ENCODE measurements at regions not wholly inside any gene's neighbourhood (a gene's known extent, or its start where the extent isn't known, plus 50 kb on each side); places are given as distances from the start of the nearest gene placed in this dataset.

GRCh38 chr5:147963948-147964693, 57.8 kb upstream of the C5orf46 start:
- H3K4me3 ChIP-seq (ENCODE audit: low read length in 2 of 2): no peak overlapping the region
- ChIA-PET CTCF (ENCODE audit: partially characterized antibody) (no interaction called here), POLR2A (ENCODE audit: partially characterized antibody) (no interaction called here)
- Mint-ChIP-seq H3K27me3 (no peaks in the 10 kb centered on the region), H3K27ac (no peak overlapping the region), H3K9me3 (peaks cover 0 to 7% (median 1%) of the 10 kb centered on the region in 8 donors), H3K36me3 (no peaks in the 10 kb centered on the region), H3K4me3 (no peak overlapping the region), H3K4me1 (no peaks in the 10 kb centered on the region)
- H3K4me1 ChIP-seq (ENCODE audit: insufficient read depth, low read length): no peaks in the 10 kb centered on the region
- no peaks in the 10 kb centered on the region for H3K9me3 ChIP-seq (ENCODE audit: control insufficient read depth in 1 of 2, low read length in 2 of 2)
- intact Hi-C loops (cut with micrococcal nuclease): no loop called here
- H3K27me3 ChIP-seq (ENCODE audit: insufficient read depth, low read length): no peaks in the 10 kb centered on the region
- no peaks in the 10 kb centered on the region for H3K36me3 ChIP-seq (ENCODE audit: insufficient read depth, low read length)
- no peak overlapping the region for H3K27ac ChIP-seq (ENCODE audit: low read depth, low read length)
- DNase-seq: no peak

- H3K4me1 ChIP-seq (ENCODE audit: insufficient read depth, low read length): no peaks in the 10 kb centered on the region
- CTCF ChIA-PET (ENCODE audit: partially characterized antibody): no interaction called here
- Mint-ChIP-seq H3K27ac (no peak overlapping the region), H3K4me3 (no peak overlapping the region), H3K36me3 (no peaks in the 10 kb centered on the region), H3K27me3 (no peaks in the 10 kb centered on the region), H3K9me3 (peaks cover 0 to 7% (median 1%) of the 10 kb centered on the region in 8 donors), H3K4me1 (no peaks in the 10 kb centered on the region)
- intact Hi-C loops (cut with micrococcal nuclease): no loop called here
- POLR2A ChIA-PET (ENCODE audit: partially characterized antibody): no interaction called here
- no peaks in the 10 kb centered on the region for H3K9me3 ChIP-seq (ENCODE audit: control insufficient read depth in 1 of 2, low read length in 2 of 2)
- no peak overlapping the region for H3K4me3 ChIP-seq (ENCODE audit: low read length in 2 of 2)
- no peaks in the 10 kb centered on the region for H3K27me3 ChIP-seq (ENCODE audit: insufficient read depth, low read length)
- no peak overlapping the region for H3K27ac ChIP-seq (ENCODE audit: low read depth, low read length)
- H3K36me3 ChIP-seq (ENCODE audit: insufficient read depth, low read length): no peaks in the 10 kb centered on the region
- DNase-seq: no peak
These were observed 57.1 kb upstream of the C5orf46 start for GRCh38 chr5:147963436-147963835.

GRCh38 chr5:147961208-147961749, 54.9 kb upstream of the C5orf46 start:
- no peak overlapping the region for H3K27ac ChIP-seq (ENCODE audit: low read depth, low read length)
- CTCF ChIA-PET (ENCODE audit: partially characterized antibody): no interaction called here
- intact Hi-C loops (cut with micrococcal nuclease): no loop called here
- H3K4me1 Mint-ChIP-seq: no peaks in the 10 kb centered on the region
- no peaks in the 10 kb centered on the region for H3K9me3 ChIP-seq (ENCODE audit: control insufficient read depth in 1 of 2, low read length in 2 of 2)
- H3K4me3 Mint-ChIP-seq: no peak overlapping the region
- DNase-seq: no peak
- no peak overlapping the region for H3K27ac Mint-ChIP-seq
- H3K36me3 ChIP-seq (ENCODE audit: insufficient read depth, low read length): no peaks in the 10 kb centered on the region
- H3K27me3 ChIP-seq (ENCODE audit: insufficient read depth, low read length): no peaks in the 10 kb centered on the region
- H3K36me3 Mint-ChIP-seq: no peaks in the 10 kb centered on the region
- no peak overlapping the region for H3K4me3 ChIP-seq (ENCODE audit: low read length in 2 of 2)
- peaks cover 0 to 1% of the 10 kb centered on the region in 2 donors for H3K27me3 Mint-ChIP-seq
- POLR2A ChIA-PET (ENCODE audit: partially characterized antibody): no interaction called here
- peaks cover 0 to 7% (median 1%) of the 10 kb centered on the region in 8 donors for H3K9me3 Mint-ChIP-seq
- no peaks in the 10 kb centered on the region for H3K4me1 ChIP-seq (ENCODE audit: insufficient read depth, low read length)

GRCh38 chr5:147957901-147958300, 51.6 kb upstream of the C5orf46 start:
- Histone ChIP-seq H3K4me1 (ENCODE audit: insufficient read depth, low read length) (no peaks in the 10 kb centered on the region), H3K27ac (ENCODE audit: low read depth, low read length) (no peak overlapping the region), H3K4me3 (ENCODE audit: low read length in 2 of 2) (no peak overlapping the region), H3K36me3 (ENCODE audit: insufficient read depth, low read length) (no peaks in the 10 kb centered on the region), H3K27me3 (ENCODE audit: insufficient read depth, low read length) (no peaks in the 10 kb centered on the region), H3K9me3 (ENCODE audit: control insufficient read depth in 1 of 2, low read length in 2 of 2) (no peaks in the 10 kb centered on the region)
- no peaks in the 10 kb centered on the region for H3K36me3 Mint-ChIP-seq
- H3K9me3 Mint-ChIP-seq: peaks cover 0 to 7% (median 1%) of the 10 kb centered on the region in 8 donors
- H3K4me1 Mint-ChIP-seq: no peaks in the 10 kb centered on the region
- H3K27ac Mint-ChIP-seq: no peak overlapping the region
- peaks cover 0 to 1% of the 10 kb centered on the region in 2 donors for H3K27me3 Mint-ChIP-seq
- no peak for DNase-seq
- no peak overlapping the region for H3K4me3 Mint-ChIP-seq
- intact Hi-C loops (cut with micrococcal nuclease): no loop called here
- ChIA-PET CTCF (ENCODE audit: partially characterized antibody) (interaction anchor here (1.0 kb wide), 1 partner anchor 9 kb away, joined by 3 read pairs; no protein-coding TSS in a partner anchor), POLR2A (ENCODE audit: partially characterized antibody) (no interaction called here)

- Histone ChIP-seq H3K9me3 (ENCODE audit: control insufficient read depth in 1 of 2, low read length in 2 of 2) (no peaks in the 10 kb centered on the region), H3K27me3 (ENCODE audit: insufficient read depth, low read length) (no peaks in the 10 kb centered on the region), H3K27ac (ENCODE audit: low read depth, low read length) (no peak overlapping the region), H3K4me3 (ENCODE audit: low read length in 2 of 2) (no peak overlapping the region), H3K4me1 (ENCODE audit: insufficient read depth, low read length) (no peaks in the 10 kb centered on the region), H3K36me3 (ENCODE audit: insufficient read depth, low read length) (no peaks in the 10 kb centered on the region)
- Mint-ChIP-seq H3K27me3 (peaks cover 0 to 1% of the 10 kb centered on the region in 2 donors), H3K27ac (no peak overlapping the region), H3K4me3 (no peak overlapping the region), H3K9me3 (peaks cover 0 to 7% (median 1%) of the 10 kb centered on the region in 8 donors), H3K4me1 (no peaks in the 10 kb centered on the region), H3K36me3 (no peaks in the 10 kb centered on the region)
- ChIA-PET POLR2A (ENCODE audit: partially characterized antibody) (no interaction called here), CTCF (ENCODE audit: partially characterized antibody) (interaction anchor here (1.0 kb wide), 1 partner anchor 9 kb away, joined by 3 read pairs; no protein-coding TSS in a partner anchor)
- DNase-seq: no peak
- intact Hi-C loops (cut with micrococcal nuclease): no loop called here
These were observed 50.5 kb upstream of the C5orf46 start for GRCh38 chr5:147956842-147957223.

GRCh38 chr5:147956064-147956841, 49.9 kb upstream of the C5orf46 start:
- no peaks in the 10 kb centered on the region for H3K36me3 Mint-ChIP-seq
- H3K27me3 ChIP-seq (ENCODE audit: insufficient read depth, low read length): no peaks in the 10 kb centered on the region
- H3K27ac ChIP-seq (ENCODE audit: low read depth, low read length): no peak overlapping the region
- H3K9me3 ChIP-seq (ENCODE audit: control insufficient read depth in 1 of 2, low read length in 2 of 2): no peaks in the 10 kb centered on the region
- no peaks in the 10 kb centered on the region for H3K36me3 ChIP-seq (ENCODE audit: insufficient read depth, low read length)
- H3K4me1 ChIP-seq (ENCODE audit: insufficient read depth, low read length): no peaks in the 10 kb centered on the region
- ChIA-PET CTCF (ENCODE audit: partially characterized antibody) (interaction anchor here (1.0 kb wide), 1 partner anchor 8 kb away, joined by 3 read pairs; no protein-coding TSS in a partner anchor), POLR2A (ENCODE audit: partially characterized antibody) (no interaction called here)
- no peak overlapping the region for H3K27ac Mint-ChIP-seq
- H3K4me1 Mint-ChIP-seq: no peaks in the 10 kb centered on the region
- no peak for DNase-seq
- peaks cover 0 to 2% (median 0%) of the 10 kb centered on the region in 8 donors for H3K9me3 Mint-ChIP-seq
- no peak overlapping the region for H3K4me3 Mint-ChIP-seq
- intact Hi-C loops (cut with micrococcal nuclease): no loop called here
- no peak overlapping the region for H3K4me3 ChIP-seq (ENCODE audit: low read length in 2 of 2)
- peaks cover 0 to 1% of the 10 kb centered on the region in 2 donors for H3K27me3 Mint-ChIP-seq

Data from CD4-positive, alpha-beta memory T cell (primary cell).